ENCODE measurements at regions not wholly inside any gene's neighbourhood (a gene's known extent, or its start where the extent isn't known, plus 50 kb on each side); places are given as distances from the start of the nearest gene placed in this dataset.

DNA sequence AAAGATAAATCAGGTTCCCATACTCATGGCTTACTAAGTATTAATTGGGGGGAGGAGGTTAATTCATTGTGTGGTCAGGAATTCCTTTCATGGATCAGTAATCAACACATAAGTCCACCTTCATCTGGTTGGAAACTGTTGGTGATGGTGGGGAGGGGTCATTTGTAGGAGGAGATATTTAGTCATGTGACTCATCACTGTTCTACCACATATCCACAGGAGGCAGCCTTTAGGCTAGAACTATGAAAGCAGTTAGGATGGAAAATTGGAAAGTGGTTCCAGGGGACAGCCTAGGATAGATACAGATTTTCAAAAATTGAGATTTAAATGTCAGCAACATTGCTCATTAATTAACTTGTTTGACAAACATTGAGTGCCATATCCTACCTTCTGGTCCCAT lies 122.8 kb upstream of the PAXBP1 start:
- Mint-ChIP-seq H3K27ac (ENCODE audit: unreplicated experiment) (no peak overlapping the region), H3K27me3 (ENCODE audit: unreplicated experiment) (peaks cover 89% of the 10 kb centered on the region), H3K4me3 (ENCODE audit: low read depth, unreplicated experiment) (no peak overlapping the region), H3K9me3 (ENCODE audit: low read depth, unreplicated experiment) (no peaks in the 10 kb centered on the region), H3K36me3 (ENCODE audit: insufficient read depth, unreplicated experiment) (no peaks in the 10 kb centered on the region), H3K4me1 (ENCODE audit: low read depth, unreplicated experiment) (no peaks in the 10 kb centered on the region)
- no TSS peak for BruUV-seq (replicated peaks)
- CTCF ChIA-PET: no interaction called here
- intact Hi-C loops (cut with micrococcal nuclease; ENCODE audit: unreplicated experiment): no loop called here
- TF ChIP-seq, protein P1, sequence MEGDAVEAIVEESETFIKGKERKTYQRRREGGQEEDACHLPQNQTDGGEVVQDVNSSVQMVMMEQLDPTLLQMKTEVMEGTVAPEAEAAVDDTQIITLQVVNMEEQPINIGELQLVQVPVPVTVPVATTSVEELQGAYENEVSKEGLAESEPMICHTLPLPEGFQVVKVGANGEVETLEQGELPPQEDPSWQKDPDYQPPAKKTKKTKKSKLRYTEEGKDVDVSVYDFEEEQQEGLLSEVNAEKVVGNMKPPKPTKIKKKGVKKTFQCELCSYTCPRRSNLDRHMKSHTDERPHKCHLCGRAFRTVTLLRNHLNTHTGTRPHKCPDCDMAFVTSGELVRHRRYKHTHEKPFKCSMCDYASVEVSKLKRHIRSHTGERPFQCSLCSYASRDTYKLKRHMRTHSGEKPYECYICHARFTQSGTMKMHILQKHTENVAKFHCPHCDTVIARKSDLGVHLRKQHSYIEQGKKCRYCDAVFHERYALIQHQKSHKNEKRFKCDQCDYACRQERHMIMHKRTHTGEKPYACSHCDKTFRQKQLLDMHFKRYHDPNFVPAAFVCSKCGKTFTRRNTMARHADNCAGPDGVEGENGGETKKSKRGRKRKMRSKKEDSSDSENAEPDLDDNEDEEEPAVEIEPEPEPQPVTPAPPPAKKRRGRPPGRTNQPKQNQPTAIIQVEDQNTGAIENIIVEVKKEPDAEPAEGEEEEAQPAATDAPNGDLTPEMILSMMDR (IDR thresholded peaks at IDR 0.05; ENCODE audit: unreplicated experiment): no peak
- no peak for DNase-seq

GRCh38 chr21:32900814-32901213 lies 124.9 kb upstream of the OLIG2 start:
- no peak overlapping the region for H3K27ac Mint-ChIP-seq (ENCODE audit: unreplicated experiment)
- BruUV-seq (replicated peaks): no TSS peak
- CTCF ChIA-PET: no interaction called here
- intact Hi-C loops (cut with micrococcal nuclease; ENCODE audit: unreplicated experiment): no loop called here
- peaks cover 87% of the 10 kb centered on the region for H3K27me3 Mint-ChIP-seq (ENCODE audit: unreplicated experiment)
- H3K4me3 Mint-ChIP-seq (ENCODE audit: low read depth, unreplicated experiment): no peak overlapping the region
- TF ChIP-seq, protein P1 (IDR thresholded peaks at IDR 0.05; ENCODE audit: unreplicated experiment): no peak
- no peaks in the 10 kb centered on the region for H3K4me1 Mint-ChIP-seq (ENCODE audit: low read depth, unreplicated experiment)
- DNase-seq: no peak
- H3K9me3 Mint-ChIP-seq (ENCODE audit: low read depth, unreplicated experiment): no peaks in the 10 kb centered on the region
- H3K36me3 Mint-ChIP-seq (ENCODE audit: insufficient read depth, unreplicated experiment): no peaks in the 10 kb centered on the region

DNA sequence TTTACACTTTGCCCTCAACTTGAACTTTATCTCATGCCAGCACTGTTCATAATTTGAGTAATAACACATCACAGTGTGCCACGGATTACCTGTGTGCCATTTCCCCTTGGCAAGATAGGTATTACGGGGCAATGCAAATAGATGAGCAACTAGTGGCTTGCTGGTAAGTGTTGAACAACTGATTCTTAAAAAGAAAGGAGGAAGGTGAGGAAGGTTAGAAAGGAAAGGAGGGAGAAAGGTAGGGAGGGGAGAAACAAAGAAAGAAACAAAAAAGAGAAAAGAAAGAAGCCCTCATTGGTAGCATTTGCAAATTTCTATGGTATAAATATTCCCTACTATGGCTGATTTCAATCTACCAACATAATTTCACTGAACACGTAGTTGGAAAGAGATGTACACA lies 118.2 kb upstream of the OLIG2 start:
- intact Hi-C loops (cut with micrococcal nuclease; ENCODE audit: unreplicated experiment): no loop called here
- no peak for DNase-seq
- no peak overlapping the region for H3K27ac Mint-ChIP-seq (ENCODE audit: unreplicated experiment)
- TF ChIP-seq, protein P1 (IDR thresholded peaks at IDR 0.05; ENCODE audit: unreplicated experiment): no peak
- no peak overlapping the region for H3K4me3 Mint-ChIP-seq (ENCODE audit: low read depth, unreplicated experiment)
- CTCF ChIA-PET: no interaction called here
- H3K27me3 Mint-ChIP-seq (ENCODE audit: unreplicated experiment): peaks cover 84% of the 10 kb centered on the region
- no peaks in the 10 kb centered on the region for H3K9me3 Mint-ChIP-seq (ENCODE audit: low read depth, unreplicated experiment)
- H3K4me1 Mint-ChIP-seq (ENCODE audit: low read depth, unreplicated experiment): no peaks in the 10 kb centered on the region
- BruUV-seq (replicated peaks): no TSS peak
- H3K36me3 Mint-ChIP-seq (ENCODE audit: insufficient read depth, unreplicated experiment): no peaks in the 10 kb centered on the region

- H3K4me1 Mint-ChIP-seq (ENCODE audit: low read depth, unreplicated experiment): no peaks in the 10 kb centered on the region
- DNase-seq: no peak
- H3K27ac Mint-ChIP-seq (ENCODE audit: unreplicated experiment): no peak overlapping the region
- no TSS peak for BruUV-seq (replicated peaks)
- H3K4me3 Mint-ChIP-seq (ENCODE audit: low read depth, unreplicated experiment): no peak overlapping the region
- no peaks in the 10 kb centered on the region for H3K36me3 Mint-ChIP-seq (ENCODE audit: insufficient read depth, unreplicated experiment)
- CTCF ChIA-PET: no interaction called here
- no peaks in the 10 kb centered on the region for H3K9me3 Mint-ChIP-seq (ENCODE audit: low read depth, unreplicated experiment)
- TF ChIP-seq, protein P1 (IDR thresholded peaks at IDR 0.05; ENCODE audit: unreplicated experiment): no peak
- intact Hi-C loops (cut with micrococcal nuclease; ENCODE audit: unreplicated experiment): no loop called here
- peaks cover 74% of the 10 kb centered on the region for H3K27me3 Mint-ChIP-seq (ENCODE audit: unreplicated experiment)
Measured at GRCh38 chr21:32908534-32908933, 117.2 kb upstream of the OLIG2 start.

DNA sequence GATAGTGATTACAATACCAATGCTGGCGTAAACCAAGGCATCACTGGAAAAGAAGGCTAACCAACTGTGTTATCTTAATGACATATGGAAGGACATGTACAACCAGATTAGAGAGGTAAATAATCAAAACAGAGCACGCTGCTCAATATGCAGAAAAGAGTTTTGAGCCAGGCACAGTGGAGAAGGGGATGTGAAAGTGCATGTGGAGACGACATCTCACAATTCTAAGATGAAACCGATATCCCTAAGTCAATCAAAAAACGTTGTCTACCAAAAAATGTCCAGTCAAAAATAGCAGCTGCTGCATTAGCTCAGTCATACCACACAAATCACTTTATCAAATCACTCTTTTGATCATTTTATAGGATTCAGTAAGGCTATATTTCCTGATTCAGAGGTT lies 116.3 kb upstream of the OLIG2 start:
- DNase-seq: no peak
- no TSS peak for BruUV-seq (replicated peaks)
- Mint-ChIP-seq H3K9me3 (ENCODE audit: low read depth, unreplicated experiment) (no peaks in the 10 kb centered on the region), H3K27ac (ENCODE audit: unreplicated experiment) (no peak overlapping the region), H3K4me3 (ENCODE audit: low read depth, unreplicated experiment) (no peak overlapping the region), H3K27me3 (ENCODE audit: unreplicated experiment) (peaks cover 69% of the 10 kb centered on the region), H3K36me3 (ENCODE audit: insufficient read depth, unreplicated experiment) (no peaks in the 10 kb centered on the region), H3K4me1 (ENCODE audit: low read depth, unreplicated experiment) (no peaks in the 10 kb centered on the region)
- intact Hi-C loops (cut with micrococcal nuclease; ENCODE audit: unreplicated experiment): no loop called here
- CTCF ChIA-PET: no interaction called here
- TF ChIP-seq, protein P1 (IDR thresholded peaks at IDR 0.05; ENCODE audit: unreplicated experiment): no peak
